Testis (tissue), 2 donors: ENCODE measurements at regions not wholly inside any gene's neighbourhood (a gene's known extent, or its start where the extent isn't known, plus 50 kb on each side); places are given as distances from the start of the nearest gene placed in this dataset.

Source experiments
- POLR2A ChIP-seq: fragments of 450-650 bp; IDR thresholded peaks from one replicate; pipeline ENCODE4 v1.6.1; 2017; ENCODE audit warnings: antibody characterized with exemption, mild to moderate bottlenecking, moderate library complexity
- TF ChIP-seq, protein P1 (sequence below), 3 experiments: fragments of 450-650 bp in 2 of 3; fragments of 200-600 bp in 1 of 3; sonication (generic) in 1 of 3; IDR thresholded peaks; one replicate each; pipeline ENCODE4 v1.5.1; 2016 to 2019; ENCODE audit warnings: antibody characterized with exemption in 3 of 3, mild to moderate bottlenecking in 2 of 3, moderate library complexity in 1 of 3

DNA sequence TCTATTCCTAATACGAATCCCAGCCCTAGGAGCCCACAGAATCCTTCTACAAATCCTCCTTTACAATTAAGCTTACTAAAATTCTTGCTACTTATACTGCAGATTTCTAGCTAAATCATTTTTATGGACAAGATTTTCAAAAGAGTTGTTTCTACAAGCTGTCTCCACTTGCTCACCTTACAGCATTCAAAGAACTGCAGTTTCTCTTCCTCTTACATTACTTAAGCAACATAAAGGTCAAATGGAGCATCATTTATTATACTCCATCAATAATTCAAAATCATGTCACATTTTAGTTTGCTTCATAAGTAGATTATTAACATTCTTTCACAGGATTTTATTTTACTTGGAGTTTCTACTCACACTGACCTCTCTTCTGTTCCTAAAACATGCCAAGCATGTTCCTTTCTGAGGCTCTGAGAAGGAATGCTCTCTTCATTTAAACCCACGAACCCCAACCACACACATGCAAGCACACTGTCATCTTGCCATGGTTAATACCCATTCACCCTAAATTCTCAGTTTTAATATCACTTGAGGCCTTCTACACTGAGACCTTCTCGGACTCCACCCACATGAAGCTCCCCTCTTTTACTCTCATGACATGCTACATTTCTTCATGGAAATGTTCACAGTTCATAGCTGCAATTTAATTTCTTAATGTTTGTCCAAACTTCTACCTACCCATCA, 388.2 kb downstream of the TBC1D32 start:
- TF ChIP-seq, protein P1, sequence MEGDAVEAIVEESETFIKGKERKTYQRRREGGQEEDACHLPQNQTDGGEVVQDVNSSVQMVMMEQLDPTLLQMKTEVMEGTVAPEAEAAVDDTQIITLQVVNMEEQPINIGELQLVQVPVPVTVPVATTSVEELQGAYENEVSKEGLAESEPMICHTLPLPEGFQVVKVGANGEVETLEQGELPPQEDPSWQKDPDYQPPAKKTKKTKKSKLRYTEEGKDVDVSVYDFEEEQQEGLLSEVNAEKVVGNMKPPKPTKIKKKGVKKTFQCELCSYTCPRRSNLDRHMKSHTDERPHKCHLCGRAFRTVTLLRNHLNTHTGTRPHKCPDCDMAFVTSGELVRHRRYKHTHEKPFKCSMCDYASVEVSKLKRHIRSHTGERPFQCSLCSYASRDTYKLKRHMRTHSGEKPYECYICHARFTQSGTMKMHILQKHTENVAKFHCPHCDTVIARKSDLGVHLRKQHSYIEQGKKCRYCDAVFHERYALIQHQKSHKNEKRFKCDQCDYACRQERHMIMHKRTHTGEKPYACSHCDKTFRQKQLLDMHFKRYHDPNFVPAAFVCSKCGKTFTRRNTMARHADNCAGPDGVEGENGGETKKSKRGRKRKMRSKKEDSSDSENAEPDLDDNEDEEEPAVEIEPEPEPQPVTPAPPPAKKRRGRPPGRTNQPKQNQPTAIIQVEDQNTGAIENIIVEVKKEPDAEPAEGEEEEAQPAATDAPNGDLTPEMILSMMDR (IDR thresholded peaks at IDR 0.05), result no peak
- TF ChIP-seq POLR2A, result no peak
